Lower lobe of right lung (tissue), 2 donors: ENCODE measurements at regions not wholly inside any gene's neighbourhood (a gene's known extent, or its start where the extent isn't known, plus 50 kb on each side); places are given as distances from the start of the nearest gene placed in this dataset.

Experiments
- ATAC-seq, 2 donors: fragments of 200-7000 bp; cut with Tn5 transposase; one replicate each; pipeline ENCODE4 v1.9.1; 2020 to 2022; ENCODE audit warnings: mild to moderate bottlenecking in 2 of 2, moderate library complexity in 2 of 2
- DNase-seq: peaks from one replicate; pipeline ENCODE4 v3.0.0-alpha.2; 2020
- H3K27ac ChIP-seq: fragments of 200-600 bp; one replicate; pipeline ENCODE4 v1.8.0; 2022
- H3K27me3 ChIP-seq: fragments of 200-600 bp; one replicate; pipeline ENCODE4 v1.8.0; 2022; ENCODE audit warnings: low read depth
- H3K36me3 ChIP-seq: fragments of 200-600 bp; one replicate; pipeline ENCODE4 v1.8.0; 2022; ENCODE audit warnings: mild to moderate bottlenecking
- H3K4me1 ChIP-seq: fragments of 200-600 bp; one replicate; pipeline ENCODE4 v1.8.0; 2022
- H3K4me3 ChIP-seq: fragments of 200-600 bp; one replicate; pipeline ENCODE4 v1.8.0; 2022; ENCODE audit warnings: mild to moderate bottlenecking
- H3K9me3 ChIP-seq: fragments of 200-600 bp; one replicate; pipeline ENCODE4 v1.8.0; 2022
- CTCF ChIP-seq: fragments of 200-600 bp; IDR thresholded peaks from one replicate; pipeline ENCODE4 v1.8.0; 2022; ENCODE audit warnings: antibody characterized with exemption, mild to moderate bottlenecking
- intact Hi-C: fragments of 100-400 bp; cut with DNase I; formaldehyde crosslinking; loops from one replicate; pipeline ENCODE4 v1.11.0; 2022
- donor health status: DM: no; HTN: yes; CAD: no; lungs with severe emphysema.

GRCh38 chr7:106418526-106418925 lies 133.7 kb upstream of the NAMPT start:
- no peak for ATAC-seq
- Histone ChIP-seq H3K27me3 (no peaks in the 10 kb centered on the region), H3K27ac (peak overlapping the region; percentile 50), H3K9me3 (peaks cover 9% of the 10 kb centered on the region), H3K4me3 (no peak overlapping the region), H3K4me1 (peaks cover 51% of the 10 kb centered on the region), H3K36me3 (no peaks in the 10 kb centered on the region)
- intact Hi-C loops: no loop called here
- DNase-seq: no peak
- no peak for TF ChIP-seq CTCF

DNA sequence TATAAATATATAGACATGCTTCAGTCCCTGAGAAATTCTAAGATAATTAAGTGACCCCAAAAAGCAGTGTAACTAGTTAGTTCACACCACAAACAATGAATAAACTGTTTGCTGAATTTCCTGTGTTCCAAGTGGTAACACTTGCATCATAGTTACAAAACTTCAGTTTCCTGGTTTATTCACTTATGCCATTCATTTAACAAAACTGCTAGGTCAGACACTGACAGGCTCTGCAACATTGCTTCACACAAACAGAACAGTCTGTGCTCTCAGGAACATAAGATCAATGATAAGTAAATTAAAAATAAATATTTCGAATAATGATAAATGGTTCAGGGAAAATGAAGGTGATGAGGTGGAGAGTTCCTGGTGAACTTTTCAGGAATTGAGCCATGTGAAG lies 133.3 kb upstream of the NAMPT start:
- no peak for DNase-seq
- peaks cover 51% of the 10 kb centered on the region for H3K4me1 ChIP-seq
- intact Hi-C loops: no loop called here

GRCh38 chr7:106417273-106417902 lies 132.6 kb upstream of the NAMPT start:
- no peak for TF ChIP-seq CTCF
- DNase-seq (no peak), ATAC-seq (no peak)
- Histone ChIP-seq H3K9me3 (peaks cover 9% of the 10 kb centered on the region), H3K27me3 (no peaks in the 10 kb centered on the region), H3K4me3 (no peak overlapping the region), H3K36me3 (no peaks in the 10 kb centered on the region), H3K27ac (peak overlapping the region; percentile 50), H3K4me1 (peaks cover 51% of the 10 kb centered on the region)
- intact Hi-C loops: no loop called here

More for the DNA sequence above, 133.3 kb upstream of the NAMPT start:
- Histone ChIP-seq H3K27ac (peak overlapping the region; percentile 50), H3K4me3 (no peak overlapping the region), H3K9me3 (peaks cover 9% of the 10 kb centered on the region), H3K27me3 (no peaks in the 10 kb centered on the region), H3K36me3 (no peaks in the 10 kb centered on the region)
- peak; percentile 68 to 70 for ATAC-seq
- TF ChIP-seq CTCF: no peak

- DNase-seq (no peak), ATAC-seq (no peak)
- intact Hi-C loops: no loop called here
- Histone ChIP-seq H3K9me3 (peaks cover 9% of the 10 kb centered on the region), H3K27ac (no peak overlapping the region), H3K4me1 (peaks cover 43% of the 10 kb centered on the region), H3K36me3 (no peaks in the 10 kb centered on the region), H3K27me3 (no peaks in the 10 kb centered on the region), H3K4me3 (no peak overlapping the region)
- no peak for TF ChIP-seq CTCF
These were observed 131.6 kb upstream of the NAMPT start for GRCh38 chr7:106416430-106416829.

GRCh38 chr7:106415433-106415832 lies 130.7 kb upstream of the NAMPT start:
- Histone ChIP-seq H3K9me3 (peaks cover 9% of the 10 kb centered on the region), H3K4me3 (no peak overlapping the region), H3K4me1 (peaks cover 33% of the 10 kb centered on the region), H3K27me3 (no peaks in the 10 kb centered on the region), H3K27ac (no peak overlapping the region), H3K36me3 (no peaks in the 10 kb centered on the region)
- DNase-seq: no peak
- no peak for ATAC-seq
- intact Hi-C loops: no loop called here
- no peak for TF ChIP-seq CTCF
